ENCODE measurements at regions not wholly inside any gene's neighbourhood (a gene's known extent, or its start where the extent isn't known, plus 50 kb on each side); places are given as distances from the start of the nearest gene placed in this dataset.
"Not testable (repeated sequence)": the region's sequence is repeated elsewhere in the genome, so short reads cannot be mapped to it uniquely, and the experiment has no call there.

DNA sequence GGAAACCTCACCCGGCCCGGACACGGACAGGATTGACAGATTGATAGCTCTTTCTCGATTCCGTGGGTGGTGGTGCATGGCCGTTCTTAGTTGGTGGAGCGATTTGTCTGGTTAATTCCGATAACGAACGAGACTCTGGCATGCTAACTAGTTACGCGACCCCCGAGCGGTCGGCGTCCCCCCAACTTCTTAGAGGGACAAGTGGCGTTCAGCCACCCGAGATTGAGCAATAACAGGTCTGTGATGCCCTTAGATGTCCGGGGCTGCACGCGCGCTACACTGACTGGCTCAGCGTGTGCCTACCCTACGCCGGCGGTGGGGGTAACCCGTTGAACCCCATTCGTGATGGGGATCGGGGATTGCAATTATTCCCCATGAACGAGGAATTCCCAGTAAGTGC is 2266.3 kb upstream of the TPTE start:
- not testable (repeated sequence) for H3K4me3 Mint-ChIP-seq; H3K9me3 Mint-ChIP-seq; ATAC-seq; H3K27me3 Mint-ChIP-seq (ENCODE audit: low read depth); H3K4me1 Mint-ChIP-seq (ENCODE audit: low read depth); H3K36me3 Mint-ChIP-seq (ENCODE audit: insufficient read depth)
- DNase-seq: peak; percentile 3

DNA sequence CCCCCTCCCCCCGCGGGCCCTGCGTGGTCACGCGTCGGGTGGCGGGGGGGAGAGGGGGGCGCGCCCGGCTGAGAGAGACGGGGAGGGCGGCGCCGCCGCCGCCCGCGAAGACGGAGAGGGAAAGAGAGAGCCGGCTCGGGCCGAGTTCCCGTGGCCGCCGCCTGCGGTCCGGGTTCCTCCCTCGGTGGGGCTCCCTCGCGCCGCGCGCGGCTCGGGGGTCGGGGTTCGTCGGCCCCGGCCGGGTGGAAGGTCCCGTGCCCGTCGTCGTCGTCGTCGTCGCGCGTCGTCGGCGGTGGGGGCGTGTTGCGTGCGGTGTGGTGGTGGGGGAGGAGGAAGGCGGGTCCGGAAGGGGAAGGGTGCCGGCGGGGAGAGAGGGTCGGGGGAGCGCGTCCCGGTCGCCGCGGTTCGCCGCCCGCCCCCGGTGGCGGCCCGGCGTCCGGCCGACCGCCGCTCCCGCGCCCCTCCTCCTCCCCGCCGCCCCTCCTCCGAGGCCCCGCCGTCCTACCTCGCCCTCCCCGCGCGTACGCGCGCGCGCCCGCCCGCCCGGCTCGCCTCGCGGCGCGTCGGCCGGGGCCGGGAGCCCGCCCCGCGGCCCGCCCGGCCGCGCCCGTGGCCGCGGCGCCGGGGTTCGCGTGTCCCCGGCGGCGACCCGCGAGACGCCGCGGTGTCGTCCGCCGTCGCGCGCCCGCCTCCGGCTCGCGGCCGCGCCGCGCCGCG is 2264.1 kb upstream of the TPTE start:
- not testable (repeated sequence) for H3K36me3 Mint-ChIP-seq (ENCODE audit: insufficient read depth); H3K9me3 Mint-ChIP-seq; H3K4me3 Mint-ChIP-seq; ATAC-seq; H3K27me3 Mint-ChIP-seq (ENCODE audit: low read depth); H3K4me1 Mint-ChIP-seq (ENCODE audit: low read depth)
- peak; percentile 10 for DNase-seq

DNA sequence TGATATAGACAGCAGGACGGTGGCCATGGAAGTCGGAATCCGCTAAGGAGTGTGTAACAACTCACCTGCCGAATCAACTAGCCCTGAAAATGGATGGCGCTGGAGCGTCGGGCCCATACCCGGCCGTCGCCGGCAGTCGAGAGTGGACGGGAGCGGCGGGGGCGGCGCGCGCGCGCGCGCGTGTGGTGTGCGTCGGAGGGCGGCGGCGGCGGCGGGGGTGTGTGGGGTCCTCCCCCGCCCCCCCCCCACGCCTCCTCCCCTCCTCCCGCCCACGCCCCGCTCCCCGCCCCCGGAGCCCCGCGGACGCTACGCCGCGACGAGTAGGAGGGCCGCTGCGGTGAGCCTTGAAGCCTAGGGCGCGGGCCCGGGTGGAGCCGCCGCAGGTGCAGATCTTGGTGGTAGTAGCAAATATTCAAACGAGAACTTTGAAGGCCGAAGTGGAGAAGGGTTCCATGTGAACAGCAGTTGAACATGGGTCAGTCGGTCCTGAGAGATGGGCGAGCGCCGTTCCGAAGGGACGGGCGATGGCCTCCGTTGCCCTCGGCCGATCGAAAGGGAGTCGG is 2261.2 kb upstream of the TPTE start:
- H3K9me3 Mint-ChIP-seq: not testable (repeated sequence)

More for the DNA sequence above, 2261.2 kb upstream of the TPTE start:
- not testable (repeated sequence) for H3K27me3 Mint-ChIP-seq (ENCODE audit: low read depth); H3K4me1 Mint-ChIP-seq (ENCODE audit: low read depth); DNase-seq; ATAC-seq; H3K36me3 Mint-ChIP-seq (ENCODE audit: insufficient read depth); H3K4me3 Mint-ChIP-seq

Measured in activated T-cell treated with anti-CD3 and anti-CD28 coated beads, Interleukin-2, amount 50 U/mL, for 4 hours (primary cell).